NCI-H1048 (cell line): ENCODE measurements at regions not wholly inside any gene's neighbourhood (a gene's known extent, or its start where the extent isn't known, plus 50 kb on each side); places are given as distances from the start of the nearest gene placed in this dataset.
"Not testable (repeated sequence)": the region's sequence is repeated elsewhere in the genome, so short reads cannot be mapped to it uniquely, and the experiment has no call there.

Experiments used
- DNase-seq: peaks from one replicate; lab custom pipeline; 2025; lab: John Stamatoyannopoulos, UW

GRCh38 chr2:103367877-103368276 is 606.0 kb downstream of the TMEM182 start:
- DNase-seq, result no peak

GRCh38 chr2:103383541-103383940 is 621.7 kb downstream of the TMEM182 start:
- DNase-seq, result no peak

GRCh38 chr2:103386872-103387271 is 625.0 kb downstream of the TMEM182 start:
- DNase-seq, result no peak

GRCh38 chr2:103387888-103388287 is 626.1 kb downstream of the TMEM182 start:
- no peak for DNase-seq

- no peak for DNase-seq
Measured at GRCh38 chr2:103396152-103396551, 634.3 kb downstream of the TMEM182 start.

GRCh38 chr2:103401621-103402020 is 639.8 kb downstream of the TMEM182 start:
- no peak for DNase-seq

GRCh38 chr2:103402336-103402735 is 640.5 kb downstream of the TMEM182 start:
- DNase-seq, result no peak

GRCh38 chr2:103402944-103403343 is 641.1 kb downstream of the TMEM182 start:
- DNase-seq, result no peak

- not testable (repeated sequence) for DNase-seq
Measured at GRCh38 chr2:103403388-103403787, 641.6 kb downstream of the TMEM182 start.

- DNase-seq, result no peak
Measured at GRCh38 chr2:103410221-103410620, 648.4 kb downstream of the TMEM182 start.

GRCh38 chr2:103419506-103419905 is 657.7 kb downstream of the TMEM182 start:
- DNase-seq, result no peak

GRCh38 chr2:103423100-103423499 is 661.3 kb downstream of the TMEM182 start:
- no peak for DNase-seq

GRCh38 chr2:103427567-103427966 is 665.7 kb downstream of the TMEM182 start:
- no peak for DNase-seq

- no peak for DNase-seq
Measured at GRCh38 chr2:103430191-103430590, 668.4 kb downstream of the TMEM182 start.

- no peak for DNase-seq
Measured at GRCh38 chr2:103435010-103435409, 673.2 kb downstream of the TMEM182 start.

- no peak for DNase-seq
Measured at GRCh38 chr2:103437161-103437560, 675.3 kb downstream of the TMEM182 start.

- DNase-seq, result peak; percentile 12
Measured at GRCh38 chr2:103445347-103445746, 683.5 kb downstream of the TMEM182 start.

- DNase-seq, result peak; percentile 60
Measured at GRCh38 chr2:103448495-103448894, 686.7 kb downstream of the TMEM182 start.

GRCh38 chr2:103451283-103451682 is 689.5 kb downstream of the TMEM182 start:
- DNase-seq, result no peak

- DNase-seq, result no peak
Measured at GRCh38 chr2:103459283-103459682, 697.5 kb downstream of the TMEM182 start.

GRCh38 chr2:103462101-103462500 is 700.3 kb downstream of the TMEM182 start:
- DNase-seq, result no peak

GRCh38 chr2:103462712-103463111 is 700.9 kb downstream of the TMEM182 start:
- DNase-seq, result no peak

- no peak for DNase-seq
Measured at GRCh38 chr2:103464831-103465230, 703.0 kb downstream of the TMEM182 start.

GRCh38 chr2:103469800-103470199 is 708.0 kb downstream of the TMEM182 start:
- no peak for DNase-seq

- no peak for DNase-seq
Measured at GRCh38 chr2:103484906-103485305, 723.1 kb downstream of the TMEM182 start.
